ENCODE measurements at regions not wholly inside any gene's neighbourhood (a gene's known extent, or its start where the extent isn't known, plus 50 kb on each side); places are given as distances from the start of the nearest gene placed in this dataset.

GRCh38 chr5:56327809-56328208, 94.7 kb upstream of the ANKRD55 start:
- H3K4me1 ChIP-seq (ENCODE audit: control insufficient read depth, extremely low read depth, insufficient read depth, low read length) = no peaks in the 10 kb centered on the region
- TF ChIP-seq EZH2 (IDR thresholded peaks at IDR 0.05; ENCODE audit: low read length, missing control alignments) = no peak
- TF ChIP-seq CTCF (conservative IDR thresholded peaks at IDR 0.05 in 1 of 2, IDR thresholded peaks at IDR 0.05 in 1 of 2; ENCODE audit: low read depth in 1 of 2, low read length in 2 of 2) = no peak
- no peaks in the 10 kb centered on the region for H3K27me3 ChIP-seq (ENCODE audit: control insufficient read depth, insufficient read depth, low read length)
- H3K36me3 ChIP-seq (ENCODE audit: control insufficient read depth, insufficient read depth, low read length) = no peaks in the 10 kb centered on the region
- no peaks in the 10 kb centered on the region for H3K79me2 ChIP-seq (ENCODE audit: control insufficient read depth, insufficient read depth, low read length)
- H3K9ac ChIP-seq (ENCODE audit: insufficient read depth, low read length) = no peak overlapping the region
- no peak overlapping the region for H2AFZ ChIP-seq (ENCODE audit: low read length)
- H3K4me3 ChIP-seq (replicated peaks in 1 of 4; ENCODE audit: control extremely low read depth in 1 of 4, insufficient read depth in 1 of 4, low read depth in 3 of 4, low read length in 4 of 4) = no peak overlapping the region
- H3K27ac ChIP-seq (ENCODE audit: insufficient read depth, low read length) = no peak overlapping the region
- no peaks in the 10 kb centered on the region for H3K9me3 ChIP-seq (ENCODE audit: control insufficient read depth, insufficient read depth, low read depth, low read length)
- H4K20me1 ChIP-seq (ENCODE audit: control insufficient read depth, extremely low read depth, insufficient read depth, low read length) = no peaks in the 10 kb centered on the region
- no peak overlapping the region for H3K4me2 ChIP-seq (ENCODE audit: extremely low read depth, insufficient read depth, low read length)
- no peak for DNase-seq (ENCODE audit: low read depth in 2 of 2)

- TF ChIP-seq EZH2 (IDR thresholded peaks at IDR 0.05; ENCODE audit: low read length, missing control alignments) = no peak
- Histone ChIP-seq H3K27me3 (ENCODE audit: control insufficient read depth, insufficient read depth, low read length) (no peaks in the 10 kb centered on the region), H3K27ac (ENCODE audit: insufficient read depth, low read length) (no peak overlapping the region), H3K9me3 (ENCODE audit: control insufficient read depth, insufficient read depth, low read depth, low read length) (no peaks in the 10 kb centered on the region), H3K79me2 (ENCODE audit: control insufficient read depth, insufficient read depth, low read length) (no peaks in the 10 kb centered on the region), H4K20me1 (ENCODE audit: control insufficient read depth, extremely low read depth, insufficient read depth, low read length) (no peaks in the 10 kb centered on the region), H3K4me3 (replicated peaks in 1 of 4; ENCODE audit: control extremely low read depth in 1 of 4, insufficient read depth in 1 of 4, low read depth in 3 of 4, low read length in 4 of 4) (no peak overlapping the region), H3K4me2 (ENCODE audit: extremely low read depth, insufficient read depth, low read length) (no peak overlapping the region), H3K9ac (ENCODE audit: insufficient read depth, low read length) (no peak overlapping the region), H3K36me3 (ENCODE audit: control insufficient read depth, insufficient read depth, low read length) (no peaks in the 10 kb centered on the region), H2AFZ (ENCODE audit: low read length) (no peak overlapping the region), H3K4me1 (ENCODE audit: control insufficient read depth, extremely low read depth, insufficient read depth, low read length) (no peaks in the 10 kb centered on the region)
- no peak for DNase-seq (ENCODE audit: low read depth in 2 of 2)
Observed at GRCh38 chr5:56326770-56327169, 93.6 kb upstream of the ANKRD55 start.

- H3K27me3 ChIP-seq (ENCODE audit: control insufficient read depth, insufficient read depth, low read length) = no peaks in the 10 kb centered on the region
- H3K4me1 ChIP-seq (ENCODE audit: control insufficient read depth, extremely low read depth, insufficient read depth, low read length) = no peaks in the 10 kb centered on the region
- H3K4me2 ChIP-seq (ENCODE audit: extremely low read depth, insufficient read depth, low read length) = no peak overlapping the region
- no peak for DNase-seq (ENCODE audit: low read depth in 2 of 2)
- TF ChIP-seq EZH2 (IDR thresholded peaks at IDR 0.05; ENCODE audit: low read length, missing control alignments) (no peak), CTCF (conservative IDR thresholded peaks at IDR 0.05 in 1 of 2, IDR thresholded peaks at IDR 0.05 in 1 of 2; ENCODE audit: low read depth in 1 of 2, low read length in 2 of 2) (no peak)
- no peak overlapping the region for H3K9ac ChIP-seq (ENCODE audit: insufficient read depth, low read length)
- H4K20me1 ChIP-seq (ENCODE audit: control insufficient read depth, extremely low read depth, insufficient read depth, low read length) = no peaks in the 10 kb centered on the region
- no peaks in the 10 kb centered on the region for H3K36me3 ChIP-seq (ENCODE audit: control insufficient read depth, insufficient read depth, low read length)
- no peak overlapping the region for H2AFZ ChIP-seq (ENCODE audit: low read length)
- H3K9me3 ChIP-seq (ENCODE audit: control insufficient read depth, insufficient read depth, low read depth, low read length) = no peaks in the 10 kb centered on the region
- no peaks in the 10 kb centered on the region for H3K79me2 ChIP-seq (ENCODE audit: control insufficient read depth, insufficient read depth, low read length)
- H3K4me3 ChIP-seq (replicated peaks in 1 of 4; ENCODE audit: control extremely low read depth in 1 of 4, insufficient read depth in 1 of 4, low read depth in 3 of 4, low read length in 4 of 4) = no peak overlapping the region
- no peak overlapping the region for H3K27ac ChIP-seq (ENCODE audit: insufficient read depth, low read length)
Observed at GRCh38 chr5:56326116-56326515, 93.0 kb upstream of the ANKRD55 start.

Measured in fibroblast of lung (primary cell).